GM18907 (cell line): ENCODE measurements at regions not wholly inside any gene's neighbourhood (a gene's known extent, or its start where the extent isn't known, plus 50 kb on each side); places are given as distances from the start of the nearest gene placed in this dataset.

Experiments used
- ATAC-seq: cut with Tn5 transposase; IDR thresholded peaks from one replicate; pipeline ENCODE4 v1.9.1; 2021; ENCODE audit warnings: mild to moderate bottlenecking, moderate library complexity; ENCODE audit not compliant: unreplicated experiment

DNA sequence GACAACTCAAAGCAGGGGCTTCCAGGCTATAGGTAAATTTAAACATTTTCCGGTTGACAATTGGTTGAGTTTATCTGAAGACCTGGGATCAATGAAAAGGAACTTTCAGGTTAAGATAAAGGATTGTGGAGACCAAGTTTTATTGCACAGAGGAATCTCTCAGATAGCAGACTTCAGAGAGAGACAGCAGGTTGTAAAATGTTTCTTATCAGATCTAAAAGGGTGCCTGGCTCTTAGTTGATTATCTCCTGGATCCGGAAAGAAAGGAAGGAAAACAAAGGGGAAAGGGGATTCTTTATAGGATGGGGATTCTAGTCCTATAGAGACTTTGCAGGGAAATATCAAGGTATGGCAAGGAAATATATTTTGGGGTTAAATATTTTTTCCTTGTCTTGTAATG is 951.3 kb upstream of the SEMA6D start:
- ATAC-seq, result no peak

DNA sequence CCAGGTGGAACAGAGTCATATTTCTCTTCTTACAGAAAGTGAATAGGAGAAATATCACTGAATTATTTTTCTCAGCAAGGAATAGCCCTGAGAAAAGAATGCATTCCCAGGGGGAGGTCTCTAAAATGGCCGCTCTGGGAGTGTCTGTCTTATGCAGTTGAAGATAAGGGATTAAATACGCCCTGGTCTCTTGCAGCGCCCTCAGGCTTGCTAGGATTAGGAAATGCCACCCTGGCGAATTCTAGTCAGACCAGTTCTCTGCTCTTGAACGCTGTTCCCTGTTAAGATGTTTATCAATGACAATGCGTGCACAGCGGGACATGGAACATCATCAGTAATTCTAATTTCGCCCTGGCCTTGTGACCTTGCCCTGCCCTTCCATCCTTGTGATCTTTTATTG is 949.0 kb upstream of the SEMA6D start:
- ATAC-seq, result no peak

DNA sequence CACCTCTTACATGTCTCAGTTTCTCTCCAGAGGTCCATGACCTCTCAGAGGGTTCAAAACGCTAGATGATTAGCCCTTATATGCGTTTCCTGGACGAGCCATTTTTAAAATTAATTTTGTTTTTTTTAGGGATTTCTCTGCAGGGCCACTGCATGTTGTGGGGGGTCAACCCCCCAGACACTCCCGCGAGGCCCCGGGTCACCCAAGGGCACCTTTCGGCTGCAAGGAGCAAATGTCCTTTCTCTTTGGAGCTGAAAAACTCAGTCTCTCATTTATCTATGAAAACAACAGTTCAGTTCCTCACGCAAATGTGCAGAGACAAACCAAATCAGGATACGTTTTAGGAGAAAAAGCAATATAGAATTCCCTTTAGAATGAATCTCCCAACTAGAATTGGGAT is 944.3 kb upstream of the SEMA6D start:
- ATAC-seq, result no peak

DNA sequence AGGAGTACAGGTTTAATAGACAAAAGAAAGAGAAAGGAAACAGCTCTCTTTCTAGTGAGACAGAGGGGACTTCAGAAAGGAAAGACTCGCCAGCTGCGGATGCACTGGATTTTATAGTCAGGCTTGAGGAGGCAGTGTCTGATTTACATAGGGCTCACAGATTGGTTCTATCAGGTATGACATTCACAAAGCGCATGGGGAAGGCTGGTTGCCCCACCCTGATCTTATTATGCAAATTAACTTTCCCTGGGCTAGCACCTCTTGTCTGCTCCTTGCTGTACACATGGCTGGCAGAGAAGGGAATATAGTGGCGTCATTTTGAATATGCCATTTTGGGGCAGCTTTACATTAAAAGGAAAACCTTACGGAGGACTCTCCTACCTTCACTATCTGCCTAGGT is 938.4 kb upstream of the SEMA6D start:
- no peak for ATAC-seq

DNA sequence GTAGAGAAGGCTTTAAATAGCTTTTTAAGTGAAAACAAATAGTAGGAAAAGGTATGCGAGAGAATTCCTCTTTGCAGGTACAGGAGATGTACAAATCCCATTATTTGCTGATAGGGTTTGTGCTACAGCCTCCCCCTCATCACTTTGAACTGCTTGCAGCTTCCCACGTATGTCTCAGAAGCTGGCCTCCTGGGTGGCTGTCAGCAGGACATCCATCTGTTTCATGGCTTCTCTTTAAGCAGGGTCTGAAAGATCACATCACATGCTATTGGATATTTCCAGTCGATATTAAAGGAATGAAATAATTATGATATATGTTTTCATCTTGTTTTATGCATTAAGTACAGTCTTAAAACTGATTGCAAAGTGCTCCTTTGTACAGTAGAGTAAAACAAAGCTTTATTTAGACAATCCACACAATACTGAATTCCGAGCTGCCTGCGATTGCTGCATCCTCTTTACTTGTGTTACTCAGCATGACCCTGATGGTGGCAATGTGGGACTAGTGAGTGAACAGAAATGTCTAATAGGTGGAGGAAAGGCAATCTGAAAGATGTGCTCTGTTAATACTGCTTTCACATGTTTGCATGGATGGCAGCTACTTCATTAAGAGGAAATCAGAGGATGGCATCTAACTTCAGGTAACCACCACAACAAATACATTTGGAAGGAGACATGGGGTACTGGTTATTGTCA is 930.6 kb upstream of the SEMA6D start:
- ATAC-seq, result no peak

DNA sequence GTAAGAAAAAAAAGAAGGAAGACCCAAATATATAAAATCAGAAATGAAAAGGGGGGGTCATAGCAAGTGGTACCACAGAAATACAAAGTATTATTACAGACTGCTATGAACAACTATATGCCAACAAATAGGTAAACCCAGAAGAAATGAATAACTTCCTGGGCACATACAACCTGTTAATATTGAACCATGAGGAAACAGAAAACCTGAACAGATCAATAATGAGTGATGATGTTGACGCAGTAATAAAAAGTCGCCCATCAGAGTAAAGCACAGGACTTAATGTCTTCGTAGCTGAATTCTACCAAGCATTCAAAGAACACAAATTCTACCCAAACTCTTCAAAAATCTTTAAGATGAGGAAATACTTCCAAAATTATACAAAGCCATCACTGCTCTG is 921.6 kb upstream of the SEMA6D start:
- no peak for ATAC-seq

DNA sequence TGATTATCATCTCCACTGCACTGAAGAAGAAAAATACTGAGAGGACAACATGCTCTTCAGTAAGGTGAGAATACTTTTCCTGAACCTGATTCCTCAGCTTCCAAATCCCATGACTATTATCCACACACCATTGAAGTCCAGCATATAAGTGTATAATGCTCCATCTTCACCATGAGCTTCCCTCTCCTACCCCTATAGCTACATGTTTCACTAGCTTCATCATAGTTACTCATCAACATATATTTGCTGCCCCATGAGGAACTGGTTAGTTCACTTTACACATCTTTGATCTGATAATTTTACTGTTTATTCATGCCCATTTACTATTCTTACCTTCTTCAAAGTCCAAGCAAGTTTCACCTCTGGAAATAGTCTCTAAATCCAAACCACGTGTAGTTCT is 908.5 kb upstream of the SEMA6D start:
- ATAC-seq, result no peak

DNA sequence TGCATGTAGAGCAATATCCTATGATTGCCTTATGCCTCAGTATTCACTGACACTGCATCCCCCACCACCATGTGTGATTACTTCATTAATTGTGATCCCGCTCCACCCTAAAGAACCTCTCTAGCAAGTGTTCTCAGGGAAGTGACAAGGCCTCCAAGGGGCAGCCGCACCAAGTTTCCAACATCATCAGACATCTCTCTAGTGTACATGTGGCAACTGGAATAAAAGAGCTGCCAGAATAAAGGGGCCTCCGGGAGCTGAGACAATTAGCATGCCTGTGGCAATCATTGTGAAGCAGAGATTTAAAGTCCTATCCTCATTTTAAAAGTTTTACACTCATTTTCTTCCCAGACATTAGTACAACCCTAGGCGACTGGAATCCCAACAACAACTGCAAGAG is 902.1 kb upstream of the SEMA6D start:
- no peak for ATAC-seq

DNA sequence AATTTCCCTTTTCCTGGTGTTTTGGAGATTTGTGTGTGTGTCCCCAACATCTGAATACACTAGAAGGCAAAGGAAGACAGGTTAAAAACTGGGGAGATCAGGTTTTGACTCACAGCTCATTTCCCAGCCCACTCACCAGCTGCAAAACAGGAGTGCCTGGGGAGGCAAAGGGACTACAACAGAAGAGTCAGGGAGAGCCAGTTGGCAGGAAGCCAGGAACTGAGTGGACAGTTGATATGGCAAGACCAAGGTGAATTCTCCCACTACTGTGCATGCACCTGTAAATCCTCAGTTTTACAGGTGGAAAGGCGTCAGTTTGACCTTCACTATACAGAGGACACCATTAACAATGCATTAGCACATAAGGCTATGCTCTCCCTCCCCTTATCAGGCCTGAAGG is 901.5 kb upstream of the SEMA6D start:
- ATAC-seq, result no peak

DNA sequence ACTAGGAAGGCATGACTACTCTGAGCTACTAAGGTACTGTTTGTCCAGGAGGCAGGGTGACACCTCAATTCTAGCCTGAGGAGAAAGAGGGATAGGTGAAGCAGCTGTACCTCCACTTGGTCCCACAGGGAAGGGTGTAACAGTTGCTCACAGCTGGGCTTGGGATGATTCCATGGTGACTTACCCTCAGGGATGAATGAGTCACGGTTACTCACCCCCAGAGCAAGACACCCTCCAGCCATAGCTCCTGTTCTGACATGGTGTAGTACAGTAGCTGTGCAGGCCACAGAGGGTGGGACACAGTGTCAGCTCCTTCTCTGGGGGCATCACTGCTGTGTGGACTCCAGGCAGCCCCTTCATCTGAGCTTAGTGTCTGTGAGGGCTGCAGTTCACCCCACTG is 868.6 kb upstream of the SEMA6D start:
- ATAC-seq, result no peak

DNA sequence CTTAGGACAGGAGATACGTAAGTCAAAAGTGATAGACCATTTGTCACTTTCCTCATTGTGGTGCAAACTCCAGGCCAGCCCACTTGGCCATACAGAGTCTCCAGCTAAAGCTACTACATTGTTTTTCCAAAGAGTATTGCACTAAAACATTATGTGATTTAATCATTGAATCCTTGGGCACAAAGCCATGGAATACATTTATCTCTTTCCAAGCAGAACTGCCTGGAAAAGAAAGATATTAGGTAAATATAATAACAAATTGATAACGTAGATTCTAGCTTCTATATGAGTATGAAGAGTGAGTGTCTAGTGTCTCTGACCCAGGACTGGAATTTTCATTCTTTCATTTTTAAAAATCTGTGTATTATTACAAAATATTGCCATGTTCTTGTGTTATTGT is 863.7 kb upstream of the SEMA6D start:
- no peak for ATAC-seq

DNA sequence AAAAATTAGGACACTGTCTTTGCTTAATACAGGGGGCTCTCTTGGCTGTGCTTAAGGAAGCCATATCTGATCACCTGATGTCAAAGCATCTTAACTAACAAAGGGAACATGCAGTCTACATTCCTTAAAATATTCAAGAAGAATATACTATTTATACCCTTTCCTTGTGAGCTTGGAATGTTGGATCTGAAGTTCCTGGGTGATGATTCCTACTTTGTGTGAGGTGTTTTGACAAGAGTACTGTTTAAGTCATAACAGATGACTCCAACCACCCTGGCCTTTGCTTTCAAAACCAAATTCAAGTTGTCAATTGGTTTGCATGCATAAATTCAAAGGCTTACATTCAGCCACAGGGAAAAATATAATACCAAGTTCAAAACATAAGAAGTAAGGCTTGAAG is 862.7 kb upstream of the SEMA6D start:
- no peak for ATAC-seq

DNA sequence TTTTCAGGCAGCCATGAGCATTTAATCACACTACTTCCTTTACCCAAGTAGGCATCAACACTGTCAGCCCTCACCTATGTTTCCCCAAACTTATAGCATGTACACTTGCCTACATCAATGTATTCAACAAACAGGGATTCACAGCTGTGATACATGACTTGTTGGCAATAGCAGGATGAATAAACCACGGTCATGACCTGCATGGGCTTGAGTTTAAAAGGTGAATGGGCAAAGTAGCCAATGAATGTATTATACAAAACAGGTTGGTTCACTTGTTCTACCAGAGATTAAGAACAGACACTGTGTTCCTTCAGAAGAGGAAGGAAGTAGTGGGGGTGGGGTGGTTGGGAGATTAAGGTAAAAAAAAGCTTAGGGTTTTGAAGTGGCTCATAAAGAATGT is 861.9 kb upstream of the SEMA6D start:
- ATAC-seq, result no peak

DNA sequence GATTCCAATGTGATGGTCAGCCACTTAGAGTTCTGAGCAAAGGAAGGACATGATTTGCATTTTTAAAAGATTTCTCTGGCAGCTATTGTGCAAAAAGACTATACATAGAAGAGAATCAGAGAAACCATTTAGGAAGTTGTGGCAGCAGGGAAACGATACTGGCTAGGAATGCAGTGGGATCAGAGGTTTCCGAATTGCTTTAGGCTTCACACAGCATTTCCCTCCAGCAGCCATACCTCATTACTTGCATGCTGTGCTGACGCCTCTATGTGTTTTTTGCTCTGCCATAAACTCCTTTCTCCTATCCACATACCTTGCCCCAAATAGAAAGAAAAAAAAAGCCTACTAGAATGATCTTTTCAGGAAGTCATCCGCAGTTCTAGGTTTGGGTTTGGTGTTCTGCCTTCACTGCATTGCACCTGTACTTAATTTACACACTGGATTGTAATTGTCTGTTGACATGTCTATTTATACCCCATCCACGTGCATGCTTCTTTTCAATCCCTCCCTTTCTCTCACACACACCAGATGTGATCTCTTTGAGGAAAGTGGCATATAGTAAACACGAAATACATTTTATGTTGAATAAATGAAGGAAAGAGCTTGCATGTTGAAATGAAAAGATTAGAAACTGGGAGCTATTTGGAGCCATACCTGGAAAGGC is 860.3 kb upstream of the SEMA6D start:
- no peak for ATAC-seq

DNA sequence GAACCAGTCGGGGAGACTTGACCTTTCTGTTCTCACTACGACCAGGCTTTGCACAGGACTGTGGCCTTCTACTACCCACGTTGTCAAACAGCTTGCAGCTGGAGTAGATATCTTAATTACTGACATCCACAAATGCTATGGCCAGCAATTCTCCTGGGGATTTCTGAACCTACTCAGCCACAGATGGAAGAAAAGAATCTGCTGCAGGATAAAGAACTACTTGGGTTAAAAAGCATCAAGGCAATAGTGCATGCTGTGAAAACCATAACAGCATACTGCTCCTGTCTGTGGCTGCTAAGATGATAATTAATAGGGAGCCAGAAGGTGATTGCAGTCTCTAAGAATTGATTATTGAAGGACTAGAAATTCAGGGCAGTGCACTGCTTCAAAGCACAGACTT is 859.2 kb upstream of the SEMA6D start:
- ATAC-seq, result no peak

DNA sequence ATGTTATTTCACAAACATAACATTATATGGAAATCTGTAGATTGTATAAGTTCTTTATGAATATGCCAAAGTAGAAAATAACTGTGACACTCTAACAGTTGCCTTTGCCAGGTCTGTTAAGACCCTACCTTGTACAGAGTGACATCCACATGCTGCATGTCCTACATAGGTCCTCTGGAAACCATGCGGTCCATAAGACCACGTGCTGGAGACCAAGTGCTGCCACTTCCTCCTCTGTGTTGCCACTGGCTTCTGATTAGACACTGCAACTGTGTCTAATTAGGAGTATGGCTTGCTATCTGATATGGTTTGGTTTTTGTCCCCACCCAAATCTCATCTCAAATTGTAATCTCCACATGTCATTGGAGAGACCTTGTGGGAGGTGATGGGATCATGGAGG is 855.5 kb upstream of the SEMA6D start:
- no peak for ATAC-seq

DNA sequence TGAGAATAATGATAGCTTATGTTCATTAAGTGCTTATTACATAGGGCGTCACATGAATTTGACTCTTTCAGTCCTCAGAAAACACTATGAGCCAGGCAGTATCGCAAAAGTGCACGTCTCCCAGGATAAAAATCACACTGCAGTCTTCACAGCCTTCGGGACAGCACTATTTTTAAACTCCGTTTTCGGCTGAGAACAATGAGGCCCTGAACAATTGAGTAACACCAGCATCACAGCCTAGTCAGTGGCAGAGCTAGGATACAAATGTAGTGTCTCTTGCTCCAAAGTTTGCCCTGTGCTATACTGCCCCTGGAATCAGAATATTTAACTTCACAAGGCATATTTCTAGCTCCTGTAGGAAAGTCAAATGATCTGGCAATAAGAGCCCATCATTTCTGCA is 852.1 kb upstream of the SEMA6D start:
- no peak for ATAC-seq

DNA sequence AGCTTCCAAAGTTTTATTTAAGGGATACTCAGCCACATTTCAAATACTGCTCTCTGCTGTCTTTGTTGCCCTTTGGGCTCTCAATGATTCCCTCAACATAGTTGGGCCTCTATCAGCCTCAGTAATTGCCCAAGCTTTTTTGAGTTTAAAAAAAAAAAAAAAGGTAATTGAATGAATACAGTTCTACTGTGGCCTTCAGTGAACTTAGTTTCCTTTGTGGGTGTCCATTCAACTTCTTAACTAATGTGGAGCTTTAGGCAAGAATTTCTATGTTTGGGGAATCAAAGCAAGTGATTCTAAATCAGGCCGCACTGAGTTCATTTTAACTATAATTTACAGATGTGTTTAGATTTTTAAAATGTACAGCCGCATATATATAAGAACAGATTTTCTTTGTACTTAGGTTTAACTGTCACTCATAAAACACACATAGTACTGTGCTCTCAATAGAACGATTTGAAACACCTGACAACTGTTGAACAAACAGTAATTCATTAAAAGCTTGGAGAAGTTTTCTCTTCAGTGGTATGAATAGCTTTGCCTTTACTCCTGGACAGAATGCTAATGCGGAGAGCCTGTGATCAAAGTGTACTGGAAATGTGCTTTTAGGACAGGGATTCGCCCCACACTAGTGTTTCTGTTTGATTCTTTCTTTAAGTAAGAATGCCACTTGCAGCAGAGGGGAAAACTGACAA is 844.9 kb upstream of the SEMA6D start:
- ATAC-seq, result no peak

DNA sequence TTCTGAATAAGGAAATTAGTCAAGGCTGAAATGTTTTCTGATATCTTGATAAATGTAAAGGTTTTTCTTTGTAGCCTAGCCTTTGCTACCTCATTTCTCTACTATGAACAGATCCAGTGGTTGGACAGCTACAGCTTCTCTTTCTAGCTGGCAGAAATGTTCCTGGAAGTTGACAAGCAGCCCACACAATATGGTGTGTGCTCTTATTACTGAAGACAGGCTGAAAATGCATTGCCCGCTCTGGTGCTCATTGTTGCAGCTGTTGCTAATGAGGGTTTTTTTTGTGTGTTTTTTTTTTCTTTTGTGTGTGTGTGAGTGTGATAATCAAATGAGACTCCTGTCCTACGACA is 844.3 kb upstream of the SEMA6D start:
- no peak for ATAC-seq

DNA sequence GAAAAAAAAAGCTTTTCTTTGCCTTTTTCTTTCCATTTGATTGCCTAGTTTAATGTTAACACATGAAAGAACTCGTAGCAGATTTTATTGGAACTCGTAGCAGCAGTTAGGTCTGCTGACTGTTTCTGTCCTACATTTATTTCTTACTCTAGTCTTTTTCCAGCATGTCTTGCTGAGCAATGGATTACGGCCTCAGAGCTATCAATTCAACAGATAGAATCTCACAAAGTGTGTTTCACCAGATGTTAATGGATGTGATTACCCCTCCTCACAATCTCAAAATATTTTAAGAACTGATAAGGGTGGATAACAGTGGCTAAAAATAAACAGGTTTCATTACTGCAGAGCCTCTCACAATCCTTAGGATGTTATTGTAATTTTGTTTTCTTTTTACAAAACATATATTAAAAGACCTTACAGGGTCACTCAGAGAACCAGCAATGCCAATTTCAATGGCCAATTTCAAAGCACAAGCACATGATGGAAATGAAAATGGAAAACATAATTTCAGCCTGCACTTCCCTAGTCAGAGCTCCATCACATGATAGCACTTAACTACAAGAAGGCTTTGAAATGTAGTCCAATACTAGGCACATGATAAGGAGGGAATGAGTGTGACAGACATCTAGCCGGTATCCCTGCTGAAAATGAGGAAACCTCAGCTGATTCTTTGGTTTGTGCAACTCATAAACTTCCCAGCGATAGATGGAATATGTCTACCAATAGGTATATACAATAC is 838.1 kb upstream of the SEMA6D start:
- ATAC-seq, result no peak

DNA sequence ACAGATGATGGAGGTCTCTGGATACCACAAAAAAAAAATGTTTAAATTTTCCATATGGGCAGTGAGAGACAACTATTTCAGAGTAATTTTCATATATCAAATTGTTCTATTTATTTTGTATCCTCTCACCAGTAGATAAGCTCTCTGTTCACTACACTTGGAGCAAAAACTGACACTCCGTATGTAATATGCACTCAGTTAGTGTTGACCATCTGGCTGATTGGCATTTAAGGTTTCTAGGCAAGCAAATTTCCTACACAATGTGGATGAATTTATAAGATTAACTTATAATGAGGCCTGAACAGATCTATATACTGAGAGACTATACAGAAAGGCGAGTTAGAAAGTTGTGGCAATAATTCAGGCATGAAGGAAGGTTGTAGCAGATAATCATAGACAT is 836.5 kb upstream of the SEMA6D start:
- ATAC-seq, result no peak

DNA sequence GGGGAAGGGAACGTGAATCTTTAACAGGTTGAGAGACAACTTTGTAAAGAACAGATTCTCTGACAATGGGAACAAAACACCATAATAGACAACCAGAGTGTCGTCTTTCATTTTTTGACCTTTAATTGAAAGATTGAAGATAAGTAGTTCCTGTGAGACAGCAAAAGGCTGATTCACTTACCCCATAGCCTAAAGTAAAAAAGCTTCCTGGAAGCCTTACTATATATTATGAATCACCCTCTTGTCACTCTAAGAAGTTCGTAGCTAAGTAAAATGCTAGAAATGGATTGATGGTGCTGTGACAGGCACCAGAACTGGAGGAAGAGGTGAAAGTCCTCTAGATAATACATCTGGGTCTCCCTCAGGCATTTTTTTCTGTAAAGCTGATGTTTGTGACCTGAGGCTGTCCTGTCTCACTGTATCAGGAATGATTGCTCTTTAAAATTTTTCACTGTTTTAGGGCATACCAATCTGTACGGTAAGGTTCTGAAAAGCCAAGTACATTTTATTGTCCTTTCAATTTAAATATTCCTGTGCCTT is 824.6 kb upstream of the SEMA6D start:
- no peak for ATAC-seq
